ENCODE measurements at regions not wholly inside any gene's neighbourhood (a gene's known extent, or its start where the extent isn't known, plus 50 kb on each side); places are given as distances from the start of the nearest gene placed in this dataset.
"Not testable (repeated sequence)": the region's sequence is repeated elsewhere in the genome, so short reads cannot be mapped to it uniquely, and the experiment has no call there.

GRCh38 chr1:99508733-99509445, 137.0 kb upstream of the PALMD start:
- not testable (repeated sequence) for H3K4me1 ChIP-seq (ENCODE audit: control insufficient read depth, insufficient read depth, low read length); H3K27ac ChIP-seq (ENCODE audit: low read length); H3K36me3 ChIP-seq (ENCODE audit: control insufficient read depth, insufficient read depth, low read length); H3K9me3 ChIP-seq (replicated peaks; ENCODE audit: control insufficient read depth, low read depth, low read length); H3K27me3 ChIP-seq (ENCODE audit: control insufficient read depth, insufficient read depth, low read length); DNase-seq; H3K4me3 ChIP-seq (ENCODE audit: low read length)
- WGBS (ENCODE audit: insufficient coverage), result 98% methylated on average over 13 of the region's 24 CpGs

GRCh38 chr1:99514823-99515552, 130.9 kb upstream of the PALMD start:
- H3K36me3 ChIP-seq (ENCODE audit: control insufficient read depth, insufficient read depth, low read length), result not testable (repeated sequence)
- no CpG with 5 or more reads among the region's 8 CpGs for WGBS (ENCODE audit: insufficient coverage)

GRCh38 chr1:99516141-99516540, 129.8 kb upstream of the PALMD start:
- Histone ChIP-seq H3K9me3 (replicated peaks; ENCODE audit: control insufficient read depth, low read depth, low read length) (no peaks in the 10 kb centered on the region), H3K4me1 (ENCODE audit: control insufficient read depth, insufficient read depth, low read length) (no peaks in the 10 kb centered on the region), H3K27me3 (ENCODE audit: control insufficient read depth, insufficient read depth, low read length) (no peaks in the 10 kb centered on the region), H3K4me3 (ENCODE audit: low read length) (no peak overlapping the region), H3K36me3 (ENCODE audit: control insufficient read depth, insufficient read depth, low read length) (no peaks in the 10 kb centered on the region), H3K27ac (ENCODE audit: low read length) (no peak overlapping the region)
- DNase-seq, result peak; percentile 82
- no CpG with 5 or more reads among the region's 1 CpG for WGBS (ENCODE audit: insufficient coverage)

More at GRCh38 chr1:99514823-99515552, 130.9 kb upstream of the PALMD start:
- DNase-seq; H3K4me3 ChIP-seq (ENCODE audit: low read length); H3K27me3 ChIP-seq (ENCODE audit: control insufficient read depth, insufficient read depth, low read length); H3K9me3 ChIP-seq (replicated peaks; ENCODE audit: control insufficient read depth, low read depth, low read length); H3K27ac ChIP-seq (ENCODE audit: low read length); H3K4me1 ChIP-seq (ENCODE audit: control insufficient read depth, insufficient read depth, low read length): not testable (repeated sequence)

- Histone ChIP-seq H3K27ac (ENCODE audit: low read length) (no peak overlapping the region), H3K36me3 (ENCODE audit: control insufficient read depth, insufficient read depth, low read length) (no peaks in the 10 kb centered on the region), H3K9me3 (replicated peaks; ENCODE audit: control insufficient read depth, low read depth, low read length) (no peaks in the 10 kb centered on the region), H3K4me1 (ENCODE audit: control insufficient read depth, insufficient read depth, low read length) (no peaks in the 10 kb centered on the region), H3K27me3 (ENCODE audit: control insufficient read depth, insufficient read depth, low read length) (no peaks in the 10 kb centered on the region), H3K4me3 (ENCODE audit: low read length) (no peak overlapping the region)
- no peak for DNase-seq
Observed at GRCh38 chr1:99520121-99520520, 125.8 kb upstream of the PALMD start.

- no peaks in the 10 kb centered on the region for H3K27me3 ChIP-seq (ENCODE audit: control insufficient read depth, insufficient read depth, low read length)
- no peaks in the 10 kb centered on the region for H3K9me3 ChIP-seq (replicated peaks; ENCODE audit: control insufficient read depth, low read depth, low read length)
- H3K36me3 ChIP-seq (ENCODE audit: control insufficient read depth, insufficient read depth, low read length), result no peaks in the 10 kb centered on the region
- H3K4me3 ChIP-seq (ENCODE audit: low read length), result no peak overlapping the region
- no peak overlapping the region for H3K27ac ChIP-seq (ENCODE audit: low read length)
- no CpG with 5 or more reads among the region's 1 CpG for WGBS (ENCODE audit: insufficient coverage)
- peak; percentile 40 for DNase-seq
- H3K4me1 ChIP-seq (ENCODE audit: control insufficient read depth, insufficient read depth, low read length), result no peaks in the 10 kb centered on the region
Observed at GRCh38 chr1:99525331-99525730, 120.6 kb upstream of the PALMD start.

- no peak overlapping the region for H3K4me3 ChIP-seq (ENCODE audit: low read length)
- no peaks in the 10 kb centered on the region for H3K9me3 ChIP-seq (replicated peaks; ENCODE audit: control insufficient read depth, low read depth, low read length)
- no peak overlapping the region for H3K27ac ChIP-seq (ENCODE audit: low read length)
- DNase-seq, result peak; percentile 39
- no CpG with 5 or more reads among the region's 3 CpGs for WGBS (ENCODE audit: insufficient coverage)
- no peaks in the 10 kb centered on the region for H3K4me1 ChIP-seq (ENCODE audit: control insufficient read depth, insufficient read depth, low read length)
- no peaks in the 10 kb centered on the region for H3K36me3 ChIP-seq (ENCODE audit: control insufficient read depth, insufficient read depth, low read length)
- H3K27me3 ChIP-seq (ENCODE audit: control insufficient read depth, insufficient read depth, low read length), result no peaks in the 10 kb centered on the region
Observed at GRCh38 chr1:99527078-99527477, 118.8 kb upstream of the PALMD start.

- no peak overlapping the region for H3K27ac ChIP-seq (ENCODE audit: low read length)
- WGBS (ENCODE audit: insufficient coverage), result 50% methylated on average over 2 of the region's 3 CpGs
- H3K27me3 ChIP-seq (ENCODE audit: control insufficient read depth, insufficient read depth, low read length), result no peaks in the 10 kb centered on the region
- DNase-seq, result no peak
- no peak overlapping the region for H3K4me3 ChIP-seq (ENCODE audit: low read length)
- H3K4me1 ChIP-seq (ENCODE audit: control insufficient read depth, insufficient read depth, low read length), result no peaks in the 10 kb centered on the region
- no peaks in the 10 kb centered on the region for H3K9me3 ChIP-seq (replicated peaks; ENCODE audit: control insufficient read depth, low read depth, low read length)
- H3K36me3 ChIP-seq (ENCODE audit: control insufficient read depth, insufficient read depth, low read length), result no peaks in the 10 kb centered on the region
Observed at GRCh38 chr1:99527545-99527944, 118.4 kb upstream of the PALMD start.

- no peak overlapping the region for H3K4me3 ChIP-seq (ENCODE audit: low read length)
- no peak for DNase-seq
- no peaks in the 10 kb centered on the region for H3K9me3 ChIP-seq (replicated peaks; ENCODE audit: control insufficient read depth, low read depth, low read length)
- no peaks in the 10 kb centered on the region for H3K36me3 ChIP-seq (ENCODE audit: control insufficient read depth, insufficient read depth, low read length)
- H3K4me1 ChIP-seq (ENCODE audit: control insufficient read depth, insufficient read depth, low read length), result peaks cover 3% of the 10 kb centered on the region
- no CpG with 5 or more reads among the region's 3 CpGs for WGBS (ENCODE audit: insufficient coverage)
- no peaks in the 10 kb centered on the region for H3K27me3 ChIP-seq (ENCODE audit: control insufficient read depth, insufficient read depth, low read length)
- no peak overlapping the region for H3K27ac ChIP-seq (ENCODE audit: low read length)
Observed at GRCh38 chr1:99529002-99529401, 116.9 kb upstream of the PALMD start.

GRCh38 chr1:99531578-99532275, 114.2 kb upstream of the PALMD start:
- no peak overlapping the region for H3K27ac ChIP-seq (ENCODE audit: low read length)
- H3K36me3 ChIP-seq (ENCODE audit: control insufficient read depth, insufficient read depth, low read length), result no peaks in the 10 kb centered on the region
- H3K4me3 ChIP-seq (ENCODE audit: low read length), result no peak overlapping the region
- DNase-seq, result no peak
- H3K4me1 ChIP-seq (ENCODE audit: control insufficient read depth, insufficient read depth, low read length), result peaks cover 6% of the 10 kb centered on the region
- no peaks in the 10 kb centered on the region for H3K27me3 ChIP-seq (ENCODE audit: control insufficient read depth, insufficient read depth, low read length)
- no peaks in the 10 kb centered on the region for H3K9me3 ChIP-seq (replicated peaks; ENCODE audit: control insufficient read depth, low read depth, low read length)
- no CpG with 5 or more reads among the region's 5 CpGs for WGBS (ENCODE audit: insufficient coverage)

GRCh38 chr1:99532276-99532580, 113.7 kb upstream of the PALMD start:
- no CpG with 5 or more reads among the region's 1 CpG for WGBS (ENCODE audit: insufficient coverage)
- DNase-seq, result no peak
- Histone ChIP-seq H3K9me3 (replicated peaks; ENCODE audit: control insufficient read depth, low read depth, low read length) (no peaks in the 10 kb centered on the region), H3K4me1 (ENCODE audit: control insufficient read depth, insufficient read depth, low read length) (peaks cover 6% of the 10 kb centered on the region), H3K4me3 (ENCODE audit: low read length) (no peak overlapping the region), H3K27ac (ENCODE audit: low read length) (no peak overlapping the region), H3K27me3 (ENCODE audit: control insufficient read depth, insufficient read depth, low read length) (no peaks in the 10 kb centered on the region), H3K36me3 (ENCODE audit: control insufficient read depth, insufficient read depth, low read length) (no peaks in the 10 kb centered on the region)
